Adrenal gland (tissue), 5 donors: ENCODE measurements at regions not wholly inside any gene's neighbourhood (a gene's known extent, or its start where the extent isn't known, plus 50 kb on each side); places are given as distances from the start of the nearest gene placed in this dataset.

Experiments
- CTCF ChIP-seq, 6 experiments: fragments of 450-650 bp in 4 of 6; fragments of 200-600 bp in 2 of 6; sonication (generic) in 1 of 6; IDR thresholded peaks; 1 replicate in 5 of 6; 2 replicates in 1 of 6; pipeline versions ENCODE4 v1.5.1 to v1.8.0; 2016 to 2021; ENCODE audit warnings: antibody characterized with exemption in 6 of 6, mild to moderate bottlenecking in 2 of 6, moderate library complexity in 1 of 6
- POLR2A ChIP-seq, 2 donors: fragments of 450-650 bp; IDR thresholded peaks; one replicate each; pipeline ENCODE4 v1.6.1; 2017; ENCODE audit warnings: antibody characterized with exemption in 2 of 2, mild to moderate bottlenecking in 2 of 2, moderate library complexity in 1 of 2
- donor health status: DM: no; HTN: no; CAD: no.

GRCh38 chr3:41073190-41073589 lies 126.1 kb upstream of the CTNNB1 start:
- no peak for TF ChIP-seq CTCF (IDR thresholded peaks at IDR 0.05)
- TF ChIP-seq POLR2A (IDR thresholded peaks at IDR 0.05), result no peak
